ENCODE measurements at regions not wholly inside any gene's neighbourhood (a gene's known extent, or its start where the extent isn't known, plus 50 kb on each side); places are given as distances from the start of the nearest gene placed in this dataset.

GRCh38 chr17:77332981-77333685 lies 192.4 kb downstream of the SEC14L1 start (continued):
- TF ChIP-seq ZFP91 (CRISPR knock-in tag; IDR thresholded peaks at IDR 0.05) (no peak), ZNF512 (tag; IDR thresholded peaks at IDR 0.05) (no peak), DPF2 (IDR thresholded peaks at IDR 0.05) (peak; percentile 69), BDP1 (IDR thresholded peaks at IDR 0.05; ENCODE audit: insufficient read depth, insufficient read length) (no peak), ZNF133 (CRISPR knock-in tag; IDR thresholded peaks at IDR 0.05) (no peak), CBX3 (IDR thresholded peaks at IDR 0.05; ENCODE audit: borderline replicate concordance in 1 of 2, low read length in 2 of 2) (peak in 1 of 2 experiments; percentile 51; a peak in 1 of 3 replicates), SMARCE1 (IDR thresholded peaks at IDR 0.05) (0 out of 2 replicates have a peak, but pooled peaks have one; percentile 39), SMARCA4 (IDR thresholded peaks at IDR 0.05) (peak; percentile 65), CC2D1A (IDR thresholded peaks at IDR 0.05) (no peak), TRIM24 (IDR thresholded peaks at IDR 0.05) (peak; percentile 52 to 64), EGR1 (conservative IDR thresholded peaks at IDR 0.05) (peak; percentile 93), NFE2 (IDR thresholded peaks at IDR 0.05; ENCODE audit: low read depth) (peak; percentile 75), BCOR (IDR thresholded peaks at IDR 0.05) (no peak), MEIS2 (IDR thresholded peaks at IDR 0.05; ENCODE audit: partially characterized antibody) (peak; percentile 28), MAFG (tag; conservative IDR thresholded peaks at IDR 0.05) (0 out of 2 replicates have a peak, but pooled peaks have one; percentile 8), TARDBP (IDR thresholded peaks at IDR 0.05) (no peak), FOS (IDR thresholded peaks at IDR 0.05; ENCODE audit: extremely low read depth, insufficient read length) (no peak), TRIM25 (IDR thresholded peaks at IDR 0.05; ENCODE audit: borderline replicate concordance) (no peak), SRSF9 (IDR thresholded peaks at IDR 0.05; ENCODE audit: borderline replicate concordance, low read depth, low read length) (no peak), CHD2 (IDR thresholded peaks at IDR 0.05; ENCODE audit: low read depth, low read length) (no peak), STAT5B (CRISPR knock-in tag; IDR thresholded peaks at IDR 0.05) (no peak), FOXO4 (CRISPR knock-in tag; IDR thresholded peaks at IDR 0.05) (no peak), ZNF766 (CRISPR knock-in tag; conservative IDR thresholded peaks at IDR 0.05) (no peak), RFX7 (CRISPR knock-in tag; IDR thresholded peaks at IDR 0.05) (no peak), ZNF384 (IDR thresholded peaks at IDR 0.05; ENCODE audit: low read depth, low read length) (no peak), FOSL1 (tag; conservative IDR thresholded peaks at IDR 0.05) (peak; percentile 65; the same call in 1 of the 2 replicates), EP300 (IDR thresholded peaks at IDR 0.05; ENCODE audit: low read length) (peak; percentile 10; the same call in 1 of the 2 replicates), ZBED1 (IDR thresholded peaks at IDR 0.05) (no peak)
